ENCODE measurements at regions not wholly inside any gene's neighbourhood (a gene's known extent, or its start where the extent isn't known, plus 50 kb on each side); places are given as distances from the start of the nearest gene placed in this dataset.

GRCh38 chr6:8200255-8200654 lies 97.9 kb upstream of the EEF1E1 start:
- TF ChIP-seq ZFX (IDR thresholded peaks at IDR 0.05), result no peak
- no peak for TF ChIP-seq CTCF (conservative IDR thresholded peaks at IDR 0.05)
- no peak overlapping the region for H3K27ac ChIP-seq

- TF ChIP-seq CTCF (conservative IDR thresholded peaks at IDR 0.05) (peak; percentile 9; the same call in 1 of the 2 replicates), ZFX (IDR thresholded peaks at IDR 0.05) (no peak)
- H3K27ac ChIP-seq, result no peak overlapping the region
Observed at GRCh38 chr6:8195714-8196102, 93.4 kb upstream of the EEF1E1 start.

DNA sequence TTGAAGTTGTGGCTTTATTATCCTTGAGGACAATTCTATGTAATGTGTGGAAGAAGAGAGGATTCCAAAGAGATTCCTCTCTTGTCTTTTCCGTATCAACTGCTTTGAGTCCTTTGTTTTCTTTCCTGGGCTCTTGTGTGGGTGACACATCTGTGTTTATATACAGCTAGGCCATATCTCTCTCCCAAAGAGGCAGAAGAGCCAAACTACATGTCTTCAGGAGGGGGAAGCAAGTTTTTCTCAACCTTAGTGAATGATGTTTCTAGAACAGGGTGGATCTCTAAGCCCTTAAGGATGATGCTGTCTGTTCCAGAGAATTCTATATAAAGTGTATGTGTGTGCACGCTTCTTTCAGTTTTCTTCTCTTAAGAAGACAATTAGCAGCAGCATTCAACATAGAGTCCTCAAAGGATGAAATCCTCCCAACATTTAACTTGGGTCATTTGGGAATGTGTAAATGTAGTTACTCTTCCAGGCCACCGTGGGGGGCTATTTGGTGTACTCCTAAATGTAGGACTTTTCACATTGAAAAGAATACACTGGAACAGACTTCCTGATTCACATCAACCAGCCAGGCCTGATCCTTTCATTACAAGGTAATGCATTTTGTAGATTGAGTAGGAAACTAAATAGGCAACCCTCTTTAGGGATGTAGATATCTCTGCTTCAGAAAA lies 92.8 kb upstream of the EEF1E1 start:
- no peak overlapping the region for H3K27ac ChIP-seq
- TF ChIP-seq CTCF (conservative IDR thresholded peaks at IDR 0.05), result peak; percentile 29
- TF ChIP-seq ZFX (IDR thresholded peaks at IDR 0.05), result no peak

- no peak overlapping the region; the same call in 1 of the 2 replicates for H3K27ac ChIP-seq
- no peak for TF ChIP-seq CTCF (conservative IDR thresholded peaks at IDR 0.05)
- no peak for TF ChIP-seq ZFX (IDR thresholded peaks at IDR 0.05)
Observed at GRCh38 chr6:8194490-8194889, 92.1 kb upstream of the EEF1E1 start.

DNA sequence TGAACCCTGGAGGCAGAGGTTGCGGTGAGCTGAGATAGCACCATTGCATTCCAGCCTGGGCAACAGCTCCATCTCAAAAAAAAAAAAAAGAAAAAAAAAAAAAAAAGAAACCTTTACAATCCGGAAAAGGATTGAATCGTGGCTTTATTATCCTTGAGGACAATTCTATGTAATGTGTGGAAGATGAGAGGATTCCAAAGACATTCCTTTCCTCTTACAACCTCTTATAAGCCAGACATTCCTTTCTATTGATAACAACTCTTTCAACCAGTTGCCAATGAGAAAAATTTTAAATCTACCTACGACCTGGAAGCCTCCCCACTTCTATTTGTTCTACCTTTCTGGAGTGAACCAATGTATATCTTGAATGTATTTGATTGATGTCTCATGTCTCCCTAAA lies 91.2 kb upstream of the EEF1E1 start:
- H3K27ac ChIP-seq, result no peak overlapping the region
- no peak for TF ChIP-seq CTCF (conservative IDR thresholded peaks at IDR 0.05)
- no peak for TF ChIP-seq ZFX (IDR thresholded peaks at IDR 0.05)

- TF ChIP-seq ZFX (IDR thresholded peaks at IDR 0.05) (no peak), CTCF (conservative IDR thresholded peaks at IDR 0.05) (no peak)
- H3K27ac ChIP-seq, result no peak overlapping the region
Observed at GRCh38 chr6:8192597-8192996, 90.2 kb upstream of the EEF1E1 start.

DNA sequence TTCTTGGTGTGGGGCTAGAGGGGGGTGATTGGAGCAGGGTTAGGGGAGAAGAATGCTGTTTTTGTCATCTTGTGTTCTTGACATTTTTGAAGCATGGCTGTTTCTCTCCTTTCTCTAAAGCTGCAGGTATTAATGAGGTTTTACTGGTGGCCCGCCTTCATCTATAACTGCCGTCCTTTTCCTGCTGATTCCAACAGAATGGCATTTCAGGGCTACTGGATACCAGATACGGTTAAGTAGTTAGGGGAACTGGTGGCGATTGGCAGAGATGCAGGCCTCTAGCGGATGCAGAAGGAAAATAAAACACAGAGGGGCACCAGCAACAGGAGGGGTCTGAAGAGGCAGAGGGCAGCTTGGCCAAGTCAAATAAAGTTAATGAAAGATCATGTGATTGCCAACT lies 89.7 kb upstream of the EEF1E1 start:
- TF ChIP-seq ZFX (IDR thresholded peaks at IDR 0.05) (no peak), CTCF (conservative IDR thresholded peaks at IDR 0.05) (no peak)
- H3K27ac ChIP-seq, result no peak overlapping the region
